ENCODE measurements at regions not wholly inside any gene's neighbourhood (a gene's known extent, or its start where the extent isn't known, plus 50 kb on each side); places are given as distances from the start of the nearest gene placed in this dataset.

- BruUV-seq (replicated peaks) = no TSS peak
- Histone ChIP-seq H4K20me1 (ENCODE audit: insufficient read depth) (no peaks in the 10 kb centered on the region), H3K4me2 (no peak overlapping the region), H3K9me3 (ENCODE audit: insufficient read depth, low read depth) (no peaks in the 10 kb centered on the region), H3K36me3 (ENCODE audit: low read depth) (no peaks in the 10 kb centered on the region), H3F3A (ENCODE audit: insufficient read depth, low read depth) (no peaks in the 10 kb centered on the region), H3K4me3 (no peak overlapping the region), H3K9me2 (ENCODE audit: insufficient read depth) (no peaks in the 10 kb centered on the region), H3K79me2 (ENCODE audit: low read depth) (no peaks in the 10 kb centered on the region), H3K4me1 (replicated peaks; ENCODE audit: insufficient read depth) (no peaks in the 10 kb centered on the region), H2AFZ (no peak overlapping the region), H3K27me3 (ENCODE audit: insufficient read depth, low read depth) (no peaks in the 10 kb centered on the region), H3K27ac (no peak overlapping the region)
- TF ChIP-seq CTCF (conservative IDR thresholded peaks at IDR 0.05) = no peak
- TF ChIP-seq EZH2 (IDR thresholded peaks at IDR 0.05; ENCODE audit: low read depth) = no peak
- CTCF ChIA-PET = no interaction called here
- POLR2A ChIA-PET (ENCODE audit: unreplicated experiment) = no interaction called here
- intact Hi-C loops (cut with micrococcal nuclease; ENCODE audit: unreplicated experiment) = no loop called here
- no peak for DNase-seq
These were observed 200.4 kb downstream of the LYPLAL1 start for GRCh38 chr1:219374046-219374566.

GRCh38 chr1:219373616-219373935 is 199.9 kb downstream of the LYPLAL1 start:
- BruUV-seq (replicated peaks) = no TSS peak
- CTCF ChIA-PET = no interaction called here
- H3K27ac ChIP-seq = no peak overlapping the region

GRCh38 chr1:219372916-219373615 is 199.4 kb downstream of the LYPLAL1 start:
- Histone ChIP-seq H3F3A (ENCODE audit: insufficient read depth, low read depth) (no peaks in the 10 kb centered on the region), H3K9me3 (ENCODE audit: insufficient read depth, low read depth) (no peaks in the 10 kb centered on the region), H3K36me3 (ENCODE audit: low read depth) (no peaks in the 10 kb centered on the region), H2AFZ (no peak overlapping the region), H3K79me2 (ENCODE audit: low read depth) (no peaks in the 10 kb centered on the region), H4K20me1 (ENCODE audit: insufficient read depth) (no peaks in the 10 kb centered on the region), H3K4me1 (replicated peaks; ENCODE audit: insufficient read depth) (no peaks in the 10 kb centered on the region), H3K27me3 (ENCODE audit: insufficient read depth, low read depth) (no peaks in the 10 kb centered on the region), H3K4me2 (no peak overlapping the region), H3K27ac (no peak overlapping the region), H3K4me3 (no peak overlapping the region), H3K9me2 (ENCODE audit: insufficient read depth) (no peaks in the 10 kb centered on the region)
- BruUV-seq (replicated peaks) = no TSS peak
- intact Hi-C loops (cut with micrococcal nuclease; ENCODE audit: unreplicated experiment) = no loop called here
- CTCF ChIA-PET = no interaction called here
- TF ChIP-seq EZH2 (IDR thresholded peaks at IDR 0.05; ENCODE audit: low read depth) (no peak), CTCF (conservative IDR thresholded peaks at IDR 0.05) (no peak)
- no peak for DNase-seq
- POLR2A ChIA-PET (ENCODE audit: unreplicated experiment) = no interaction called here

More at GRCh38 chr1:219373616-219373935, 199.9 kb downstream of the LYPLAL1 start:
- Histone ChIP-seq H3K4me2 (no peak overlapping the region), H3K4me1 (replicated peaks; ENCODE audit: insufficient read depth) (no peaks in the 10 kb centered on the region), H3K79me2 (ENCODE audit: low read depth) (no peaks in the 10 kb centered on the region), H3K4me3 (no peak overlapping the region), H3K36me3 (ENCODE audit: low read depth) (no peaks in the 10 kb centered on the region), H3K27me3 (ENCODE audit: insufficient read depth, low read depth) (no peaks in the 10 kb centered on the region), H4K20me1 (ENCODE audit: insufficient read depth) (no peaks in the 10 kb centered on the region), H2AFZ (no peak overlapping the region), H3K9me3 (ENCODE audit: insufficient read depth, low read depth) (no peaks in the 10 kb centered on the region), H3K9me2 (ENCODE audit: insufficient read depth) (no peaks in the 10 kb centered on the region), H3F3A (ENCODE audit: insufficient read depth, low read depth) (no peaks in the 10 kb centered on the region)
- POLR2A ChIA-PET (ENCODE audit: unreplicated experiment) = no interaction called here
- DNase-seq = no peak
- no peak for TF ChIP-seq CTCF (conservative IDR thresholded peaks at IDR 0.05)
- TF ChIP-seq EZH2 (IDR thresholded peaks at IDR 0.05; ENCODE audit: low read depth) = no peak
- intact Hi-C loops (cut with micrococcal nuclease; ENCODE audit: unreplicated experiment) = no loop called here
